ENCODE measurements at regions not wholly inside any gene's neighbourhood (a gene's known extent, or its start where the extent isn't known, plus 50 kb on each side); places are given as distances from the start of the nearest gene placed in this dataset.

- TF ChIP-seq TAF1 (IDR thresholded peaks at IDR 0.05; ENCODE audit: borderline replicate concordance, low read depth, low read length) (no peak), POLR2A (IDR thresholded peaks at IDR 0.05; ENCODE audit: low read depth, low read length) (no peak)
Observed at GRCh38 chr2:194205568-194206227, 1451.3 kb upstream of the SLC39A10 start.

Measured in GM12892 (cell line).